Neural progenitor cell (in vitro differentiated cells): ENCODE measurements at regions not wholly inside any gene's neighbourhood (a gene's known extent, or its start where the extent isn't known, plus 50 kb on each side); places are given as distances from the start of the nearest gene placed in this dataset.

Experiments
- CTCF ChIP-seq: fragments of 200-600 bp; sonication (generic); IDR thresholded peaks from 2 replicates; pipeline ENCODE4 v1.5.1; 2017; ENCODE audit warnings: antibody characterized with exemption, mild to moderate bottlenecking
- EZH2phosphoT487 ChIP-seq: fragments of 200-600 bp; sonication (generic); IDR thresholded peaks from 2 replicates; pipeline ENCODE4 v1.6.1; 2017; ENCODE audit warnings: antibody characterized with exemption

- no peak for TF ChIP-seq CTCF
- TF ChIP-seq EZH2phosphoT487: no peak
Measured at GRCh38 chr2:161063946-161064306, 96.3 kb upstream of the TANK start.
